ENCODE measurements at regions not wholly inside any gene's neighbourhood (a gene's known extent, or its start where the extent isn't known, plus 50 kb on each side); places are given as distances from the start of the nearest gene placed in this dataset.

DNA sequence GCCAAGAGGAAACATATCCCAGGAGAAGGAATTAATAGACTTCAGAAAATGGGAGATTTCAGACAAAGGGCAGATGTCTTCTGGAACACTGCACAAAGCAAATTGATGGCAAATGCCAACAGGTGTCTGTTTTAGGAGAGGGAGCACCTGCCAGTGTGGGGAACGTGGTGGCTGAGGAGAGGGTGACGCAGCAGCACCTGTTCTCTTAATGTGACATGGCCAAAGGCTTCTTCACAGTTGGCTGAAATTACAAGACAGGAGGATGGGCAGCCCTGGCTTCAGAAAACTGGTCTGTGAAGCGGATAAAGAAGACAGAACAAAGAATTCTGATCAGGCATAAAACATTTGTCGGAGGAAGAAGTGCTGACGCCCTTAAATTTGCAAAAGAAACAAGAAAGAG is 178.7 kb upstream of the RUNX1 start:
- H3K4me3 Mint-ChIP-seq: peak overlapping the region; percentile 45 to 84 (median 78)
- no peaks in the 10 kb centered on the region for H3K36me3 Mint-ChIP-seq
- H3K27me3 Mint-ChIP-seq: no peaks in the 10 kb centered on the region
- H3K27ac Mint-ChIP-seq: peak overlapping the region; percentile 56 to 96 (median 94)
- H3K4me1 Mint-ChIP-seq: peaks cover 21 to 54% (median 38%) of the 10 kb centered on the region in 4 donors
- H3K9me3 Mint-ChIP-seq: no peaks in the 10 kb centered on the region
- POLR2A ChIA-PET: interaction anchor here (1.0 kb wide), 1 partner anchor 22 kb away, joined by 3 read pairs; no protein-coding TSS in a partner anchor
- ATAC-seq: no peak
- DNase-seq: no peak

- DNase-seq: peak; percentile 12 to 82 (median 55)
- Mint-ChIP-seq H3K27ac (peak overlapping the region; percentile 89 to 96 (median 94)), H3K36me3 (no peaks in the 10 kb centered on the region), H3K27me3 (no peaks in the 10 kb centered on the region), H3K4me1 (peaks cover 23 to 60% (median 45%) of the 10 kb centered on the region in 4 donors), H3K4me3 (peak overlapping the region; percentile 45 to 84 (median 78)), H3K9me3 (no peaks in the 10 kb centered on the region)
- ATAC-seq: peak; percentile 89 to 91
- POLR2A ChIA-PET: interaction anchor here (1.0 kb wide), 1 partner anchor 22 kb away, joined by 3 read pairs; no protein-coding TSS in a partner anchor
Measured at GRCh38 chr21:35226968-35227744, 178.1 kb upstream of the RUNX1 start.

DNA sequence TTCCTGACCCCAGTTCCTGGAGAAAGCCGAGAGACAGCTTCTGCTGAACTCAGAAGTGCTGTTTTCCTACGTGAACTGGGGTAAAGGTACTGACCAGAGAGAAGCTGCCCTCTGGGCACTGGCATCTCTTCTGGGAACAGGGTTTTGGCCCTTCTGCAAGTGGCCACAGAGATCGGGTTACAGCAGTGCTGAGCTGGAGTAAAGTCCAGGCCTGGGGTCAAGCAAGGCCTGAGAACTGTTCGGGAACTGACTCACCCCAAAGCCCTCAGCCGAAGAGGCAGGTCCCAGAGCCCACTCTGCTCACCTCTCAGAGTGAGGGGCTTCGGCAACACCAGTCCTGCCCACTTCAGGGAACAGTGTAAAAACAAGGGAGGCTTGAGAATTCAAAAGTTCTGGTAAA is 177.2 kb upstream of the RUNX1 start:
- Mint-ChIP-seq H3K27ac (peak overlapping the region; percentile 31 to 96 (median 94)), H3K27me3 (no peaks in the 10 kb centered on the region), H3K4me3 (peak overlapping the region in 7 of 10 donors; percentile 45 to 81 (median 76)), H3K9me3 (no peaks in the 10 kb centered on the region), H3K4me1 (peaks cover 25 to 68% (median 52%) of the 10 kb centered on the region in 4 donors), H3K36me3 (no peaks in the 10 kb centered on the region)
- DNase-seq (no peak), ATAC-seq (no peak)
- POLR2A ChIA-PET: no interaction called here

GRCh38 chr21:35225573-35225972 is 176.5 kb upstream of the RUNX1 start:
- Mint-ChIP-seq H3K27ac (peak overlapping the region in 9 of 10 donors; percentile 3 to 72 (median 28)), H3K9me3 (no peaks in the 10 kb centered on the region), H3K4me1 (peaks cover 25 to 65% (median 57%) of the 10 kb centered on the region in 4 donors), H3K27me3 (no peaks in the 10 kb centered on the region), H3K4me3 (peak overlapping the region in 1 of 10 donors; percentile 76), H3K36me3 (no peaks in the 10 kb centered on the region)
- DNase-seq: no peak
- POLR2A ChIA-PET: interaction anchor here (0.7 kb wide), 1 partner anchor 10 kb away, joined by 3 read pairs; no protein-coding TSS in a partner anchor
- ATAC-seq: no peak

- no peaks in the 10 kb centered on the region for H3K36me3 Mint-ChIP-seq
- DNase-seq (no peak), ATAC-seq (no peak)
- peaks cover 0 to 3% (median 0%) of the 10 kb centered on the region in 9 donors for H3K9me3 Mint-ChIP-seq
- H3K4me1 Mint-ChIP-seq: peaks cover 23 to 62% (median 61%) of the 10 kb centered on the region in 4 donors
- no peaks in the 10 kb centered on the region for H3K27me3 Mint-ChIP-seq
- POLR2A ChIA-PET: interaction anchor here (1.0 kb wide), 1 partner anchor 19 kb away, joined by 3 read pairs; no protein-coding TSS in a partner anchor
- peak overlapping the region in 2 of 10 donors; percentile 7 to 25 for H3K27ac Mint-ChIP-seq
- H3K4me3 Mint-ChIP-seq: peak overlapping the region in 2 of 10 donors; percentile 24 to 26
Measured at GRCh38 chr21:35223480-35224156, 174.5 kb upstream of the RUNX1 start.

DNA sequence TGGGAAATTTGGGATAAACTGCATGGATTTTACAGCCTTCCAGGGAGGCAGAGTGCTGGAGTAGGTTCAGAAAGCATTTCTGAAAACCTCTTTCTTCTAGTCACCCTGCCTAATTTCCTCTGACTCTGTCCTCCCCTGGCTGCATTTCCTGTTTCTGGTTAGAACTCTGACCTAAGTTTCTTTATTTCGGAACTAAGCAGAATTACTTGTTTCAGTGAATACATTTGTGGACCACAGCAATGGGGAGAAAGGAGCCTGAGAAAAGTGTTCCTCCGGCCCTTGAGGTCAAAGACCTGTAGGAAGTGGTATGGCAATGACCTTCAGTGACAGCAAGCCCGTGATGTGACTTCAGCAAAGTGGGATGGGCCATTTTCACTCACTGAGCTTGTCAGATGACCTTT is 173.4 kb upstream of the RUNX1 start:
- Mint-ChIP-seq H3K27ac (peak overlapping the region in 8 of 10 donors; percentile 7 to 90 (median 34)), H3K27me3 (no peaks in the 10 kb centered on the region), H3K36me3 (no peaks in the 10 kb centered on the region), H3K4me3 (peak overlapping the region; percentile 0 to 55 (median 32)), H3K9me3 (peaks cover 0 to 3% (median 0%) of the 10 kb centered on the region in 9 donors), H3K4me1 (peaks cover 19 to 56% (median 55%) of the 10 kb centered on the region in 4 donors)
- POLR2A ChIA-PET: interaction anchor here (1.0 kb wide), 1 partner anchor 18 kb away, joined by 3 read pairs; no protein-coding TSS in a partner anchor
- ATAC-seq (peak in 1 of 2 donors; percentile 8), DNase-seq (peak in 3 of 10 donors; percentile 20 to 51 (median 22))

- DNase-seq (peak in 2 of 10 donors; percentile 26 to 40), ATAC-seq (peak in 1 of 2 donors; percentile 31)
- H3K4me3 Mint-ChIP-seq: peak overlapping the region; percentile 0 to 55 (median 32)
- no peaks in the 10 kb centered on the region for H3K27me3 Mint-ChIP-seq
- peak overlapping the region in 5 of 10 donors; percentile 23 to 90 (median 44) for H3K27ac Mint-ChIP-seq
- POLR2A ChIA-PET: no interaction called here
- no peaks in the 10 kb centered on the region for H3K36me3 Mint-ChIP-seq
- peaks cover 0 to 3% (median 0%) of the 10 kb centered on the region in 9 donors for H3K9me3 Mint-ChIP-seq
- H3K4me1 Mint-ChIP-seq: peaks cover 15 to 51% (median 50%) of the 10 kb centered on the region in 4 donors
Measured at GRCh38 chr21:35222021-35222420, 172.9 kb upstream of the RUNX1 start.

DNA sequence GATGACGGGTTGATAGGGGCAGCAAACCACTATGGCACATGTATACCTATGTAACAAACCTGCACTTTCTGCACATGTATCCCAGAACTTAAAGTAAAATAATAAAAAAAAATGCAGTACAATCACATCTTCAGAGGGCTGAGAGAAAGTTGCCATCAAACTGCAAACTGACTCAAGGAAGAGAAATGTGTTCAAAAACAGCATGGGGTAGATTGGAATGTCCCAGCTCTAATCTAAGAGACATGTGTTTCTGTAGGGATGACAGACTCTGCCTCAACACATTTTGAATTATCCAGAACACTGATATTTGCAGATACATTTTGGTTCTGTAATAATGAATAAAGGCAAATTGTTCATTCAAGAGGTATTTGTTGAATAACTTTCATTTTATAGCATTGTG is 171.2 kb upstream of the RUNX1 start:
- POLR2A ChIA-PET: no interaction called here
- no peak for ATAC-seq
- Mint-ChIP-seq H3K36me3 (no peaks in the 10 kb centered on the region), H3K4me3 (no peak overlapping the region), H3K9me3 (peaks cover 0 to 3% (median 0%) of the 10 kb centered on the region in 9 donors), H3K27me3 (no peaks in the 10 kb centered on the region), H3K27ac (peak overlapping the region in 1 of 10 donors; percentile 66), H3K4me1 (peaks cover 7 to 35% (median 34%) of the 10 kb centered on the region in 4 donors)
- no peak for DNase-seq

DNA sequence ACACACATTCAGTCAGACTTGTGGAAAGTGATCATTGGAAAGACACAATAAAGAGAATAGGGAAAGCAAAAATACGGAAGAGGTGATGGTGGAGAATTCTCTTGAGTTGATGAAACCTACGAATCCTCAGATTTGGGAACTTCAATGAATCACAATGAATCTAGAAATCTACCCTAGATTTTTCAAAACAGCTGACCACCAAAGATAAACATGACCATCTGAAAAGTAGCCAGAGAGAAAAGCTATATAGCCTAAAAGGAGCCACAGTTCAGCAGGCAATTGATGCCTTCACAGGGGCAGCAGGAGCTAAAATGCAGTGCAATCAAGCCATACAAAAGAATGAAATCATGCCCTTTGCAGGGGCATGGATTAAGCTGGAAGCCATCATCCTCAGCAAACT is 170.6 kb upstream of the RUNX1 start:
- Mint-ChIP-seq H3K4me3 (no peak overlapping the region), H3K4me1 (peaks cover 7 to 35% (median 31%) of the 10 kb centered on the region in 4 donors), H3K36me3 (no peaks in the 10 kb centered on the region), H3K9me3 (peaks cover 0 to 3% (median 0%) of the 10 kb centered on the region in 9 donors), H3K27me3 (no peaks in the 10 kb centered on the region), H3K27ac (peak overlapping the region in 3 of 10 donors; percentile 40 to 66 (median 50))
- ATAC-seq: no peak
- no peak for DNase-seq
- POLR2A ChIA-PET: no interaction called here

- Mint-ChIP-seq H3K4me3 (no peak overlapping the region), H3K4me1 (peaks cover 7 to 35% (median 31%) of the 10 kb centered on the region in 4 donors), H3K27ac (peak overlapping the region in 3 of 10 donors; percentile 40 to 66 (median 50)), H3K27me3 (no peaks in the 10 kb centered on the region), H3K36me3 (no peaks in the 10 kb centered on the region), H3K9me3 (peaks cover 0 to 3% (median 0%) of the 10 kb centered on the region in 9 donors)
- POLR2A ChIA-PET: no interaction called here
- no peak for ATAC-seq
- DNase-seq: no peak
Measured at GRCh38 chr21:35219291-35219690, 170.2 kb upstream of the RUNX1 start.

GRCh38 chr21:35217504-35218060 is 168.5 kb upstream of the RUNX1 start:
- Mint-ChIP-seq H3K27ac (no peak overlapping the region), H3K9me3 (peaks cover 0 to 3% (median 0%) of the 10 kb centered on the region in 9 donors), H3K27me3 (no peaks in the 10 kb centered on the region), H3K4me3 (no peak overlapping the region), H3K4me1 (peaks cover 4 to 21% (median 16%) of the 10 kb centered on the region in 4 donors), H3K36me3 (no peaks in the 10 kb centered on the region)
- POLR2A ChIA-PET: no interaction called here
- no peak for ATAC-seq
- DNase-seq: no peak

DNA sequence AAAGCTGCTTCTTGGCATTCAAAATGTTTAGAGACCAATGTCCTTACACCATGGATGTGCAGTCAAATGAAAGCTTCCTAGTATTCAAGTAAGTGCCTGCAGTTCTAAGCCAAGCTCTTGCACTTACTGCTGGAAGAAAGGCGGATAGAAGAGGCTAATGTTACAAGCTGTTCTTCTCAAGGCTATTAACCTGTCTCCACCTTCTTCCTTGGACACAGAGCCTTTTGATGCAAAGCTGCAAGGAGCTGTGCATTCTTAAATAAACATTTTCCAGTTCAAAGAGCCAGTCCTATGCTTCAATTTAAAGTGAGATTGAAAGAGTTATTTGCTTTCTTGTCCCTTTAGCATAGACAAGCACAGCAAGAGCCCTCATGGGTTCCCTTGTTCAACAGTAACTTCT is 167.9 kb upstream of the RUNX1 start:
- POLR2A ChIA-PET: no interaction called here

More for the DNA sequence above, 167.9 kb upstream of the RUNX1 start:
- Mint-ChIP-seq H3K27ac (no peak overlapping the region), H3K36me3 (no peaks in the 10 kb centered on the region), H3K4me1 (peaks cover 0 to 15% (median 10%) of the 10 kb centered on the region in 4 donors), H3K9me3 (peaks cover 0 to 3% (median 0%) of the 10 kb centered on the region in 9 donors), H3K27me3 (no peaks in the 10 kb centered on the region), H3K4me3 (no peak overlapping the region)
- DNase-seq (no peak), ATAC-seq (no peak)

All from naive thymus-derived CD8-positive, alpha-beta T cell (primary cell).